ENCODE measurements at regions not wholly inside any gene's neighbourhood (a gene's known extent, or its start where the extent isn't known, plus 50 kb on each side); places are given as distances from the start of the nearest gene placed in this dataset.

- no peak for TF ChIP-seq CTCF (IDR thresholded peaks at IDR 0.05; ENCODE audit: low read depth, low read length, poor library complexity, severe bottlenecking)
- no peak for TF ChIP-seq EZH2phosphoT487 (IDR thresholded peaks at IDR 0.05; ENCODE audit: borderline replicate concordance, low read length)
Observed at GRCh38 chr6:167472880-167473279, 148.0 kb downstream of the TTLL2 start.

Data from DOHH2 (cell line).